Keratinocyte (primary cell): ENCODE measurements at regions not wholly inside any gene's neighbourhood (a gene's known extent, or its start where the extent isn't known, plus 50 kb on each side); places are given as distances from the start of the nearest gene placed in this dataset.

ENCODE experiments used
- DNase-seq: peaks from one replicate; pipeline ENCODE4 v3.0.0-alpha.2; 2011; ENCODE audit warnings: low read depth, missing footprints, low spot score
- FAIRE-seq: peaks from 2 replicates; lab custom pipeline; 2011; peaks lifted over from hg19 to GRCh38; lab: Jason Lieb, UNC
- H2AFZ ChIP-seq: 2 replicates; pipeline ENCODE4 v1.6.0; 2012; ENCODE audit warnings: low read length, control low read depth, inconsistent platforms; ENCODE audit not compliant: control insufficient read depth
- H3K27ac ChIP-seq: 2 replicates; pipeline ENCODE4 v1.5.1; 2011; ENCODE audit warnings: low read length; ENCODE audit not compliant: control insufficient read depth, insufficient read depth
- H3K27me3 ChIP-seq: 3 replicates; pipeline ENCODE4 v1.6.0; 2011; ENCODE audit warnings: low read length; ENCODE audit not compliant: control insufficient read depth, insufficient read depth; ENCODE audit errors: extremely low read depth
- H3K36me3 ChIP-seq, 2 experiments: 2 replicates in 1 of 2; 3 replicates in 1 of 2; pipeline ENCODE4 v1.5.1; 2011; ENCODE audit warnings: low read length in 2 of 2, mild to moderate bottlenecking in 1 of 2; ENCODE audit not compliant: control insufficient read depth in 2 of 2, insufficient read depth in 2 of 2; ENCODE audit errors: extremely low read depth in 1 of 2
- H3K4me1 ChIP-seq: 3 replicates; pipeline ENCODE4 v1.5.1; 2011; ENCODE audit warnings: low read length; ENCODE audit not compliant: control insufficient read depth, insufficient read depth; ENCODE audit errors: extremely low read depth
- H3K4me2 ChIP-seq: 3 replicates; pipeline ENCODE4 v1.6.0; 2011; ENCODE audit warnings: low read depth, low read length; ENCODE audit not compliant: control insufficient read depth, insufficient read depth; ENCODE audit errors: extremely low read depth
- H3K4me3 ChIP-seq, 3 experiments: fragments of 200-600 bp in 1 of 3; sonication (generic) in 1 of 3; 2 replicates in 2 of 3; 3 replicates in 1 of 3; pipeline ENCODE4 v1.5.1; 2011 to 2016; ENCODE audit warnings: low read length in 3 of 3, mild to moderate bottlenecking in 3 of 3, control low read depth in 2 of 3, inconsistent platforms in 1 of 3, low read depth in 1 of 3, mixed read lengths in 1 of 3, mixed run types in 1 of 3, moderate library complexity in 1 of 3; ENCODE audit not compliant: control insufficient read depth in 2 of 3, insufficient read depth in 2 of 3; ENCODE audit errors: extremely low read depth in 1 of 3
- H3K79me2 ChIP-seq: 2 replicates; pipeline ENCODE4 v1.6.0; 2012; ENCODE audit warnings: low read length; ENCODE audit not compliant: control insufficient read depth, insufficient read depth
- H3K9ac ChIP-seq: 3 replicates; pipeline ENCODE4 v1.6.0; 2011; ENCODE audit warnings: low read length; ENCODE audit not compliant: control insufficient read depth, insufficient read depth; ENCODE audit errors: extremely low read depth
- H3K9me1 ChIP-seq: 3 replicates; pipeline ENCODE4 v1.6.0; 2011; ENCODE audit warnings: low read length; ENCODE audit not compliant: control insufficient read depth, insufficient read depth; ENCODE audit errors: extremely low read depth
- H3K9me3 ChIP-seq: 2 replicates; pipeline ENCODE4 v1.5.1; 2012; ENCODE audit warnings: low read depth, low read length; ENCODE audit not compliant: control insufficient read depth
- H4K20me1 ChIP-seq: 3 replicates; pipeline ENCODE4 v1.6.0; 2011; ENCODE audit warnings: low read length; ENCODE audit not compliant: control insufficient read depth, insufficient read depth; ENCODE audit errors: extremely low read depth
- CTCF ChIP-seq, 3 experiments: IDR thresholded peaks in 1 of 3; conservative IDR thresholded peaks in 1 of 3; optimal IDR thresholded peaks in 1 of 3; 2 replicates in 2 of 3; 3 replicates in 1 of 3; pipeline versions ENCODE3 to v1.5.1; 2011; ENCODE audit warnings: low read length in 3 of 3, mild to moderate bottlenecking in 3 of 3, moderate library complexity in 2 of 3, control low read depth in 1 of 3, inconsistent platforms in 1 of 3; ENCODE audit not compliant: insufficient read depth in 2 of 3; ENCODE audit errors: extremely low read depth in 1 of 3
- EZH2 ChIP-seq: IDR thresholded peaks from one replicate; pipeline ENCODE4 v1.6.1; 2012; ENCODE audit warnings: inconsistent platforms, mild to moderate bottlenecking, low read length, moderate library complexity
- dilution Hi-C: fragments of 300-500 bp; cut with MboI; formaldehyde crosslinking; loops from one replicate; pipeline ENCODE4 v1.7.0; 2020; ENCODE audit warnings: low sequenced_read_pairs; ENCODE audit not compliant: extremely low pct_ligation_motif_present

- Histone ChIP-seq H3K27ac (no peak overlapping the region), H3K9me3 (no peaks in the 10 kb centered on the region), H3K9ac (no peak overlapping the region), H3K36me3 (no peaks in the 10 kb centered on the region), H4K20me1 (no peaks in the 10 kb centered on the region), H2AFZ (no peak overlapping the region), H3K4me2 (no peak overlapping the region), H3K9me1 (no peaks in the 10 kb centered on the region), H3K4me1 (no peaks in the 10 kb centered on the region), H3K27me3 (peaks cover 7% of the 10 kb centered on the region), H3K79me2 (no peaks in the 10 kb centered on the region), H3K4me3 (no peak overlapping the region)
- TF ChIP-seq CTCF (optimal IDR thresholded peaks at IDR 0.05 in 1 of 3, IDR thresholded peaks at IDR 0.05 in 1 of 3, conservative IDR thresholded peaks at IDR 0.05 in 1 of 3; ENCODE audit: extremely low read depth in 1 of 3, insufficient read depth in 2 of 3, low read length in 3 of 3): no peak
- TF ChIP-seq EZH2: no peak
- no peak for DNase-seq
- dilution Hi-C loops: no loop called here
- no peak for FAIRE-seq
Measured at GRCh38 chr20:60101201-60101890, 143.1 kb downstream of the CDH26 start.

- no peak for DNase-seq
- Histone ChIP-seq H3K4me3 (no peak overlapping the region), H3K36me3 (no peaks in the 10 kb centered on the region), H3K4me1 (no peaks in the 10 kb centered on the region), H3K9ac (no peak overlapping the region), H4K20me1 (no peaks in the 10 kb centered on the region), H3K4me2 (no peak overlapping the region), H2AFZ (no peak overlapping the region), H3K27me3 (peaks cover 4% of the 10 kb centered on the region), H3K79me2 (no peaks in the 10 kb centered on the region), H3K9me3 (no peaks in the 10 kb centered on the region), H3K9me1 (no peaks in the 10 kb centered on the region), H3K27ac (no peak overlapping the region)
- dilution Hi-C loops: no loop called here
- no peak for TF ChIP-seq CTCF (optimal IDR thresholded peaks at IDR 0.05 in 1 of 3, IDR thresholded peaks at IDR 0.05 in 1 of 3, conservative IDR thresholded peaks at IDR 0.05 in 1 of 3; ENCODE audit: extremely low read depth in 1 of 3, insufficient read depth in 2 of 3, low read length in 3 of 3)
- no peak for TF ChIP-seq EZH2
- FAIRE-seq: no peak
Measured at GRCh38 chr20:60101891-60102281, 143.7 kb downstream of the CDH26 start.
